ENCODE measurements at regions not wholly inside any gene's neighbourhood (a gene's known extent, or its start where the extent isn't known, plus 50 kb on each side); places are given as distances from the start of the nearest gene placed in this dataset.

DNA sequence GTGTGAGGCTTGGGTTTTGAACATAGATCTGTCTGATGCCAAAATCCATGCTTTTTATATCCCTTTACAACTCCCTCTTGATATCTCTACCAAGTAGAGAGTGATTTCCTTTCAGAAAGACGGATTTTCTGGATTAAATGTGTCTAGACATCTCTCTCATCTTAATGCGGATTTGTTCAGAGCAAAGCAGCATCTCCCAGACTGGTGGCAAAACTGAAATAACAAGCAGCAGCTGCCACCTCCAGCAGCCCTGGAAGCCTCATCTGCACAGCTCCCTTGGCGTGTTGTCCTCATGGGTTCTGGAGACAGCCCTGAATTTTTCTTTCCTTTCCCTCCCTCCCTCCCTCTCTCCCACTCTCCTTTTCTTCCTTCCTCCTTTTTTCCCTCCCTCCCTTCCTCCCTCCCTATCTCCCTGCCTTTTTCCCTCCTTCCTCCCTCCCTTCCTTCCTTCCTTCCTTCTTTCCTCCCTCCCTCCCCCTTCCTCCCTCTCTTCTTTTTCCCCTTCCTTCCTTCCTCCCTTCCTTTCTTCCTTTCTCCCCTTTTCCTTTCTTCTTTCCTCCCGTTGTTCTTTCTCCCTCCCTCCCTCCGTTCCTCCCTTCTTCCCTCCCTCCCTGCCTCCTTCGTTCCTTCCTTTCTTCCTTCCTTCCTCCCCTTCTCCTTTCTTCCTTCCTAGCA, 639.9 kb downstream of the TYW1 start:
- TF ChIP-seq, protein P1, sequence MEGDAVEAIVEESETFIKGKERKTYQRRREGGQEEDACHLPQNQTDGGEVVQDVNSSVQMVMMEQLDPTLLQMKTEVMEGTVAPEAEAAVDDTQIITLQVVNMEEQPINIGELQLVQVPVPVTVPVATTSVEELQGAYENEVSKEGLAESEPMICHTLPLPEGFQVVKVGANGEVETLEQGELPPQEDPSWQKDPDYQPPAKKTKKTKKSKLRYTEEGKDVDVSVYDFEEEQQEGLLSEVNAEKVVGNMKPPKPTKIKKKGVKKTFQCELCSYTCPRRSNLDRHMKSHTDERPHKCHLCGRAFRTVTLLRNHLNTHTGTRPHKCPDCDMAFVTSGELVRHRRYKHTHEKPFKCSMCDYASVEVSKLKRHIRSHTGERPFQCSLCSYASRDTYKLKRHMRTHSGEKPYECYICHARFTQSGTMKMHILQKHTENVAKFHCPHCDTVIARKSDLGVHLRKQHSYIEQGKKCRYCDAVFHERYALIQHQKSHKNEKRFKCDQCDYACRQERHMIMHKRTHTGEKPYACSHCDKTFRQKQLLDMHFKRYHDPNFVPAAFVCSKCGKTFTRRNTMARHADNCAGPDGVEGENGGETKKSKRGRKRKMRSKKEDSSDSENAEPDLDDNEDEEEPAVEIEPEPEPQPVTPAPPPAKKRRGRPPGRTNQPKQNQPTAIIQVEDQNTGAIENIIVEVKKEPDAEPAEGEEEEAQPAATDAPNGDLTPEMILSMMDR (IDR thresholded peaks at IDR 0.05; ENCODE audit: low read length): no peak
- TF ChIP-seq EZH2 (optimal IDR thresholded peaks at IDR 0.05; ENCODE audit: low read depth, low read length): no peak
- no peak for TF ChIP-seq EZH2phosphoT487 (IDR thresholded peaks at IDR 0.05; ENCODE audit: low read length)
